Vagina (tissue), 2 donors: ENCODE measurements at regions not wholly inside any gene's neighbourhood (a gene's known extent, or its start where the extent isn't known, plus 50 kb on each side); places are given as distances from the start of the nearest gene placed in this dataset.
"Not testable (repeated sequence)": the region's sequence is repeated elsewhere in the genome, so short reads cannot be mapped to it uniquely, and the experiment has no call there.

Source experiments
- DNase-seq, 2 donors: peaks; one replicate each; pipeline ENCODE4 v3.0.0-alpha.2; 2017; ENCODE audit errors: extremely low spot score in 2 of 2
- H3K27ac ChIP-seq: fragments of 200-600 bp; sonication (generic); one replicate; pipeline ENCODE4 v1.5.1; 2019
- H3K27me3 ChIP-seq: fragments of 200-600 bp; sonication (generic); one replicate; pipeline ENCODE4 v1.5.1; 2019
- H3K36me3 ChIP-seq, 2 donors: fragments of 200-600 bp; sonication (generic); one replicate each; pipeline ENCODE4 v1.5.1; 2017 to 2019
- H3K4me1 ChIP-seq: fragments of 200-600 bp; sonication (generic); one replicate; pipeline ENCODE4 v1.5.1; 2019
- H3K4me3 ChIP-seq, 2 donors: fragments of 200-600 bp; sonication (generic); 1 replicate in 1 of 2; 2 replicates in 1 of 2; pipeline ENCODE4 v1.5.1; 2016 to 2019
- H3K9me3 ChIP-seq: fragments of 200-600 bp; sonication (generic); one replicate; pipeline ENCODE4 v1.5.1; 2019
- POLR2A ChIP-seq, 2 donors: fragments of 450-650 bp; IDR thresholded peaks; one replicate each; pipeline ENCODE4 v1.6.1; 2017; ENCODE audit warnings: antibody characterized with exemption in 2 of 2, mild to moderate bottlenecking in 2 of 2, moderate library complexity in 2 of 2
- POLR2AphosphoS5 ChIP-seq, 2 donors: sonication (generic); formaldehyde crosslinking; IDR thresholded peaks; one replicate each; pipeline ENCODE4 v1.9.0; 2017; ENCODE audit warnings: antibody characterized with exemption in 2 of 2, mild to moderate bottlenecking in 2 of 2, low read depth in 1 of 2; ENCODE audit not compliant: insufficient read depth in 1 of 2
- intact Hi-C: fragments of 100-400 bp; cut with DNase I; formaldehyde crosslinking; loops from one replicate; pipeline ENCODE4 v1.15.1; 2023
- TF ChIP-seq, protein P1 (sequence below), 3 experiments: fragments of 450-650 bp in 2 of 3; fragments of 200-600 bp in 1 of 3; sonication (generic) in 1 of 3; IDR thresholded peaks; one replicate each; pipeline ENCODE4 v1.5.1; 2017 to 2019; ENCODE audit warnings: antibody characterized with exemption in 3 of 3, mild to moderate bottlenecking in 2 of 3, moderate library complexity in 2 of 3

- intact Hi-C loops = no loop called here
- Histone ChIP-seq H3K27ac (no peak overlapping the region), H3K4me1 (no peaks in the 10 kb centered on the region), H3K27me3 (no peaks in the 10 kb centered on the region), H3K4me3 (no peak overlapping the region), H3K9me3 (no peaks in the 10 kb centered on the region), H3K36me3 (no peaks in the 10 kb centered on the region)
- TF ChIP-seq POLR2A (IDR thresholded peaks at IDR 0.05) (no peak), POLR2AphosphoS5 (IDR thresholded peaks at IDR 0.05; ENCODE audit: insufficient read depth in 1 of 2, low read depth in 1 of 2) (no peak)
- TF ChIP-seq, protein P1, sequence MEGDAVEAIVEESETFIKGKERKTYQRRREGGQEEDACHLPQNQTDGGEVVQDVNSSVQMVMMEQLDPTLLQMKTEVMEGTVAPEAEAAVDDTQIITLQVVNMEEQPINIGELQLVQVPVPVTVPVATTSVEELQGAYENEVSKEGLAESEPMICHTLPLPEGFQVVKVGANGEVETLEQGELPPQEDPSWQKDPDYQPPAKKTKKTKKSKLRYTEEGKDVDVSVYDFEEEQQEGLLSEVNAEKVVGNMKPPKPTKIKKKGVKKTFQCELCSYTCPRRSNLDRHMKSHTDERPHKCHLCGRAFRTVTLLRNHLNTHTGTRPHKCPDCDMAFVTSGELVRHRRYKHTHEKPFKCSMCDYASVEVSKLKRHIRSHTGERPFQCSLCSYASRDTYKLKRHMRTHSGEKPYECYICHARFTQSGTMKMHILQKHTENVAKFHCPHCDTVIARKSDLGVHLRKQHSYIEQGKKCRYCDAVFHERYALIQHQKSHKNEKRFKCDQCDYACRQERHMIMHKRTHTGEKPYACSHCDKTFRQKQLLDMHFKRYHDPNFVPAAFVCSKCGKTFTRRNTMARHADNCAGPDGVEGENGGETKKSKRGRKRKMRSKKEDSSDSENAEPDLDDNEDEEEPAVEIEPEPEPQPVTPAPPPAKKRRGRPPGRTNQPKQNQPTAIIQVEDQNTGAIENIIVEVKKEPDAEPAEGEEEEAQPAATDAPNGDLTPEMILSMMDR (IDR thresholded peaks at IDR 0.05) = no peak
- DNase-seq = no peak
Measured at GRCh38 chr5:135747824-135748223, 86.6 kb upstream of the SLC25A48 start.

- Histone ChIP-seq H3K9me3 (no peaks in the 10 kb centered on the region), H3K27ac (no peak overlapping the region), H3K4me1 (no peaks in the 10 kb centered on the region), H3K27me3 (no peaks in the 10 kb centered on the region), H3K36me3 (no peaks in the 10 kb centered on the region), H3K4me3 (no peak overlapping the region)
- peak in 1 of 2 donors; percentile 62 for DNase-seq
- intact Hi-C loops = no loop called here
- no peak for TF ChIP-seq POLR2A (IDR thresholded peaks at IDR 0.05)
- TF ChIP-seq, protein P1 (IDR thresholded peaks at IDR 0.05) = no peak
- TF ChIP-seq POLR2AphosphoS5 (IDR thresholded peaks at IDR 0.05; ENCODE audit: insufficient read depth in 1 of 2, low read depth in 1 of 2) = no peak
Measured at GRCh38 chr5:135745897-135746500, 88.5 kb upstream of the SLC25A48 start.

DNA sequence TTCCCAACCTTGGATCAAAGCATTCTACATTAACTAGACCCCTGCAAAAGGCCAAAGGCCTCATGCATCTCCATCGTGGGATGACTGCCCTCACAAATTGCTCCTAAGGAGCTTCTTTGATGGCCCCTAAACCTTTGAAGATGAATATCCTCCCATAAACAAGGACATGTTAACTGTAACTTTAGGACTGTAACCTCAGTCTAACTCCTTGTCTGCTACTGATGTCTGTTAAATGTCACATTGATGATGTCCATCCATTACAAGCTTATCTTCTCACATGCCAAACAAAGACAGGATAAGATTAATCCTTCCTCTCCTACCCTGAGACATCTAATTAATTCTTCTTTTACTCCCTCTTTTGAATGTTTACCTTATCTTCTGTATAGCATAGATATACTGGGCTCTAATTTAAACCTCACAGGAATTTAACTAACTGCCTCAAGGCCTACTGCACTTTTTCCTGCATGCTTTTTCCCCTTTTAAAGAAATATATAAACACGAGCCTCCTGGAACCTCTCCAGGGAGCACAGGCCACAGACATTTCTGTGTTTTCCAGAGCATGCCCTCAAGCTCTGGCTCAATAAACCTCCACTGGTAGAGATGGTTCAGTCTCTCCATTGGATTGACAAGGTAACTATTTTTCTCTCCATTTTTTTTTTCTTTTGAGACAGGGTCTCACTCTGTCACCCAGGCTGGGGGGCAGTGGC is 90.6 kb upstream of the SLC25A48 start:
- H3K9me3 ChIP-seq = no peaks in the 10 kb centered on the region
- H3K36me3 ChIP-seq = no peaks in the 10 kb centered on the region
- TF ChIP-seq POLR2A (IDR thresholded peaks at IDR 0.05) (no peak), POLR2AphosphoS5 (IDR thresholded peaks at IDR 0.05; ENCODE audit: insufficient read depth in 1 of 2, low read depth in 1 of 2) (no peak)
- TF ChIP-seq, protein P1 (IDR thresholded peaks at IDR 0.05) = no peak
- H3K27me3 ChIP-seq = no peaks in the 10 kb centered on the region
- H3K27ac ChIP-seq = no peak overlapping the region
- DNase-seq = no peak
- intact Hi-C loops = no loop called here
- H3K4me3 ChIP-seq = no peak overlapping the region
- no peaks in the 10 kb centered on the region for H3K4me1 ChIP-seq

DNA sequence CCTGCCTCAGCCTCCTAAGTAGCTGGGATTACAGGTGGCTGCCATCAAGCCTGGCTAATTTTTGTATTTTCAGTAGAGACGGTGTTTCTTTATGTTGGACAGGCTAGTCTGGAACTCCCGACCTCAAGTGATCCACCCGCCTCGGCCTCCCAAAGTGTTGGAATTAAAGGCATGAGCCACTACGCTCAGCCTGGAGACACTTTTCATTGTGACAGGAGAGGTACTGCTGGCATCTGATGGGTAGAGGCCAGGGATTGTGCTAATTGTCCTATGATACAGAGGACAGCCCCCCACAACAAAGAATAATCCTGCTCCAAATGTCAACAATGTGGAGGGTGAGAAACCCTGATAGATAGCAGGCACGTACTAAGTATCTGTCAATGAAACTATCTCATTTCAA is 91.3 kb upstream of the SLC25A48 start:
- TF ChIP-seq, protein P1 (IDR thresholded peaks at IDR 0.05) = no peak
- TF ChIP-seq POLR2AphosphoS5 (IDR thresholded peaks at IDR 0.05; ENCODE audit: insufficient read depth in 1 of 2, low read depth in 1 of 2) = no peak
- TF ChIP-seq POLR2A (IDR thresholded peaks at IDR 0.05) = no peak
- DNase-seq = peak in 1 of 2 donors; percentile 16
- Histone ChIP-seq H3K4me1 (no peaks in the 10 kb centered on the region), H3K36me3 (no peaks in the 10 kb centered on the region), H3K27ac (no peak overlapping the region), H3K9me3 (no peaks in the 10 kb centered on the region), H3K27me3 (no peaks in the 10 kb centered on the region), H3K4me3 (no peak overlapping the region)
- intact Hi-C loops = no loop called here

GRCh38 chr5:135742240-135742639 is 92.2 kb upstream of the SLC25A48 start:
- intact Hi-C loops, H3K27ac ChIP-seq, H3K9me3 ChIP-seq, H3K4me3 ChIP-seq, H3K36me3 ChIP-seq, DNase-seq, H3K4me1 ChIP-seq, H3K27me3 ChIP-seq: not testable (repeated sequence)
